GM18951 (cell line): ENCODE measurements at regions not wholly inside any gene's neighbourhood (a gene's known extent, or its start where the extent isn't known, plus 50 kb on each side); places are given as distances from the start of the nearest gene placed in this dataset.

Experiments
- POLR2A ChIP-seq: IDR thresholded peaks from 4 replicates; pipeline ENCODE4 v1.6.1; 2011; ENCODE audit warnings: mild to moderate bottlenecking; ENCODE audit not compliant: insufficient read length, insufficient read depth; ENCODE audit errors: extremely low read depth
- in situ Hi-C: fragments of 300-500 bp; cut with MboI; formaldehyde crosslinking; loops from one replicate; pipeline ENCODE4 v1.12.0; 2022; ENCODE audit warnings: low sequenced_read_pairs, mixed read lengths, inconsistent platforms; ENCODE audit not compliant: unreplicated experiment

DNA sequence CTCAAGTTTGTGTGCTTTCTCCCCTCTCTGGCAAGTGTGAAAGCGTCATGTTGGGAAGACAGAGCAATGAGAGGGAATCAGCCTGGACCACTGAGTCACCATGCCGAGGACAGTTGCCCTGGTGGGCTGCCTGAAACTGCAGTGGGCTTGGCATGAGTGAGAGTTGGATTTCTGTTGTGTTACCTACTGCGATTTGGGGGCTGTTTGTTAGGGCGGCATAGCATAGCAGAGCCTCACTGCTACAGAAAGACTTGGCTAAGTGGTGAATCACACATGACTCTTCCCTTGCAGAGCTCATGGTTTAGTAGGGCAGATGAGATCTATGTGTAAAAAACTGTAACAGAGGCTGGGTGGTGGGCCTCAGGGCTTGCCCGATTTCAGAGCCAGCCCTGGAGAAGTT, 324.6 kb downstream of the C16orf95 start:
- TF ChIP-seq POLR2A, result no peak
- in situ Hi-C loops, result no loop called here

DNA sequence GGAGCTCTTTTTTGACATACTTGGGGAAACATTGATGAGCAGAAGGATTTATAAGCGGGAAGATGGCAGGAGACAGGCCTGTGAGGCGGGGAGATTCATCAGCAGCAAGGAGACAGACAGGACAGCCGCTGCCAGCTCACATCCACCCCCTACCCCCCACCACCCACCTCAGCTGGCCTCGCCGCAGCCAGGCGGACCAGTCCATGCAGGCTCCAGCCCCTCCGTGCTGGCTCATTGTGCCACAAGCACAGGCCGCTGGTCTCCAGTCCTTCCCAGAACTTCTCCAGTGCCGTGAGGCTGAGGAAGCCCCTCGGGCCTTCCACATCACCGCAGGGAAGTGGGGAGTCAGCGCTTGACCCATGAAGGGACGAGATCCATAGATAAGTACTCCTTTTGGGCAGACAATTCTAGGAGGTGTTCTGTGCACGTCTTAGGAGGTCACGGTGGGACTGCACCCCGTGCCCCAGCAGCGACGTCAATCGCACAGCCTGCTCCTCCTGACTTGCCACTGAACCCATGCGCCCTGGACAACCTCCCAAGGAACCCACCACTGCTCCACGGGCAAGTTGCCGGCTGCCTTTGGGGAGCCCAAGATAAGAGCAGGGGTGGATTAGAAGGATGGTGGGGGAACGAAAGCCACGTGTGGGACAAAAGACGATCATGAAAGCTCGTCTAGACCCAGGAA, 323.6 kb downstream of the C16orf95 start:
- in situ Hi-C loops, result no loop called here
- TF ChIP-seq POLR2A, result no peak

- in situ Hi-C loops, result no loop called here
- TF ChIP-seq POLR2A, result no peak
These were observed 323.0 kb downstream of the C16orf95 start for GRCh38 chr16:86994215-86994614.

GRCh38 chr16:86994651-86995171, 322.5 kb downstream of the C16orf95 start:
- in situ Hi-C loops, result no loop called here
- no peak for TF ChIP-seq POLR2A

- no peak for TF ChIP-seq POLR2A
- in situ Hi-C loops, result no loop called here
These were observed 321.7 kb downstream of the C16orf95 start for GRCh38 chr16:86995456-86995855.

GRCh38 chr16:86996081-86996480, 321.1 kb downstream of the C16orf95 start:
- in situ Hi-C loops, result no loop called here
- TF ChIP-seq POLR2A, result no peak

DNA sequence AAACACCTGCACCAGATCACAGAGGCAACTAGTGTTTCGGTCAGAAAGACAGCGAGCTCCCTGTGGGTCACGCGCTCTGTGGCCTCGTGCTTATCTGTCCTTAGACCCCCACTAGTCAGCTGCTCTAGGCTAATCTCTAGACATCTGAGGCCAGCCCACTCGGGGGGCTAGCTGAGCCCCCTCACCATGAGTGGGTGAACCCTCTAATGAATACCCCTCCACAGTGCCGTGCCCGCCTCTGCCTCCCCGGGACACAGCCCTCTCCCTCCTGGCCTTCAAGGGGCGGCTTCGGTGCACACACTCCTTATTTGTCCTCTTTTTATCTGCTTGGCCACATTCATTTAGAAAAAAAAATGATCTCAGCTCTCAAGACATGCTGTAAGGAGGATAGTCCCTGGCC, 320.1 kb downstream of the C16orf95 start:
- TF ChIP-seq POLR2A, result no peak
- in situ Hi-C loops, result no loop called here

- no peak for TF ChIP-seq POLR2A
- in situ Hi-C loops, result no loop called here
These were observed 318.8 kb downstream of the C16orf95 start for GRCh38 chr16:86998196-86999001.

DNA sequence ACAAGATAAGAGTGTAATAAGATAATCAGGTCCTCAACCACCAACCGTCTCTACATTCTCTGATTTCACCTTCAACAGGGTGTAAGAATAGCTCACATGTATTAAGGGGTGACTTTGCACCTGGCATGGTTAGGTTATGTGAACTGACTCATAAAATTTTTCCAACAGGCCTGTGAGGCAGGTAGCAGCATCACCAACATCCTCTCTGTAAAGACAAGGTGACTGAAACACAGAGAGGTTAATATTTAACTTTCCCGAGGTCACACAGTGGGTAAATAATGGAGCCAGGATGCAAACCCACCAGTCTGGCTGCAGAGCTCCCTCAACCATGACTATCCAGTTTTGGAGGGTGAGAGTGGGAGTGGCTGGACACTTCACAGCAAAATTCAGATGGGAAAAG, 317.2 kb downstream of the C16orf95 start:
- TF ChIP-seq POLR2A, result no peak
- in situ Hi-C loops, result no loop called here

GRCh38 chr16:87002717-87003413, 314.3 kb downstream of the C16orf95 start:
- no peak for TF ChIP-seq POLR2A
- in situ Hi-C loops, result no loop called here

DNA sequence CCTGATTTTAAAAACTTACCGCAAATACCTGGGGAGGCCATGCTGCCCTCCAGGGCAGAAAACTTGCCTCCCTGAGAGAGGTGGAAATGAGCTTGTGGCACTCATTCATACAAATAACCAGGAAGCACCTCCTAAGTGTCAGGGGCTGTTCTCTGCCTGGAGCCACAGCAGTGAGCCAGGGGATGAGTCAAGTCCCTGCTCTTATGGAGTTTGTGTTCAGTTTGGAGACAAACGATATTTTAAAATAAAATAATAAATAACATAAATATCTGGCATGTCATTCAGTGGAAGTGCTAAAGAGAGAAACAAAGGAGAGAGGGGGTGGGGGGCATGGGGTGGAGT, 313.8 kb downstream of the C16orf95 start:
- in situ Hi-C loops, result no loop called here
- TF ChIP-seq POLR2A, result no peak

DNA sequence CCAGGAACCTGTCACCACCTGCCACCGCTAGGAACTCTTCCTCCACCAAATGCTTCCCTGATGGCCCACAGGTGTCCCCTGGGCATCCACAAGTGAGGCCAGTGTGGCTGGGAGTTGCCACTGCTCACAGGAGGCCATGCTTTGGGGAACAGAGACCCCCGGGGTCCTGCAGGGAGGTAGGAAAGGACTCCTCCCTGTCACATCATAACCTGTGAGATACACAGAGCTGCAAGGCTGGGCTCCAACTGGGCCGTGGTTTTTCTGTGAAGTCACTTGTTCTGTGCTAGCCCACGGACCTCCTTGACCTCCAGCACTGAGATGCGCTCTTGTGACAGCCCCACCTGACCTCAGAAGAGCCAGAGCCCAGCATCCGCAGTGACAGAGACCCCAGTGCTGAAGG, 311.2 kb downstream of the C16orf95 start:
- no peak for TF ChIP-seq POLR2A
- in situ Hi-C loops, result no loop called here
